ENCODE measurements at regions not wholly inside any gene's neighbourhood (a gene's known extent, or its start where the extent isn't known, plus 50 kb on each side); places are given as distances from the start of the nearest gene placed in this dataset.
"Not testable (repeated sequence)": the region's sequence is repeated elsewhere in the genome, so short reads cannot be mapped to it uniquely, and the experiment has no call there.

DNA sequence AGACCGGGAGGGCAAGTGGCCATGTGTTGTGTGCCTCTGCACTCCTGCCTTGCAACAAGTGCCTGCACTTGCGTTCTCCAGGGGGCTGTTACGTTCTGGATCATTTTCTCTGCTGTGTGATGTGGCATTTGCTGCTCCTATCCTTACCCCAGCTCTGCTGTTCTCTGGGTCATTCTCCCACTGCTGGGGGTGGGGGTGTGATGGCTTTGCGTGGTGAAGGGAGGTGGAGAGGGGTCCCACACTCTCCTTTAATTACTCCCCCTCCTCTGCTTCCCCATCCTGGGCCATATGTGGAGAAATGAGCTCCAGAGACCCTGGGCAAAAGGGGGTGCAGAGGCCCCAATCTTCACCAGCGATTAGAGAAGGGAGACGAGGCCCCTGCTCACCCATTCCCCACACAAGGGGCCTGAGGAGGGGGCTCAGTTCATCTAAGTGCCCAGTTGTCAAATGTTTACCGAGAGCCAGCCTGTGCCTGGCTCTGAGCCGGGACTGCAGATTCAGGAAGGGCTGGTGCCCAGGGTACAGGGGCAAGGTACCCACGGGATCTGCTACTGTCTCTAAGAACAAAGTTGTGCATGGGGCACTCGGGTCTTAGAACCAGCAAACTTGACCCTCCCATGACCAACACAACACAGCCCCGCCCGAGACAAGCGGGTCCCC is 355.4 kb downstream of the PTPRU start:
- H3K36me3 ChIP-seq = no peaks in the 10 kb centered on the region
- no peak for TF ChIP-seq POLR2A (IDR thresholded peaks at IDR 0.05)
- TF ChIP-seq, protein P1, sequence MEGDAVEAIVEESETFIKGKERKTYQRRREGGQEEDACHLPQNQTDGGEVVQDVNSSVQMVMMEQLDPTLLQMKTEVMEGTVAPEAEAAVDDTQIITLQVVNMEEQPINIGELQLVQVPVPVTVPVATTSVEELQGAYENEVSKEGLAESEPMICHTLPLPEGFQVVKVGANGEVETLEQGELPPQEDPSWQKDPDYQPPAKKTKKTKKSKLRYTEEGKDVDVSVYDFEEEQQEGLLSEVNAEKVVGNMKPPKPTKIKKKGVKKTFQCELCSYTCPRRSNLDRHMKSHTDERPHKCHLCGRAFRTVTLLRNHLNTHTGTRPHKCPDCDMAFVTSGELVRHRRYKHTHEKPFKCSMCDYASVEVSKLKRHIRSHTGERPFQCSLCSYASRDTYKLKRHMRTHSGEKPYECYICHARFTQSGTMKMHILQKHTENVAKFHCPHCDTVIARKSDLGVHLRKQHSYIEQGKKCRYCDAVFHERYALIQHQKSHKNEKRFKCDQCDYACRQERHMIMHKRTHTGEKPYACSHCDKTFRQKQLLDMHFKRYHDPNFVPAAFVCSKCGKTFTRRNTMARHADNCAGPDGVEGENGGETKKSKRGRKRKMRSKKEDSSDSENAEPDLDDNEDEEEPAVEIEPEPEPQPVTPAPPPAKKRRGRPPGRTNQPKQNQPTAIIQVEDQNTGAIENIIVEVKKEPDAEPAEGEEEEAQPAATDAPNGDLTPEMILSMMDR (IDR thresholded peaks at IDR 0.05) = no peak
- TF ChIP-seq POLR2AphosphoS5 (IDR thresholded peaks at IDR 0.05) = no peak
- no peak for DNase-seq (ENCODE audit: low spot score in 2 of 2)
- no peaks in the 10 kb centered on the region for H3K9me3 ChIP-seq
- no peak overlapping the region for H3K4me3 ChIP-seq
- no peaks in the 10 kb centered on the region for H3K4me1 ChIP-seq
- intact Hi-C loops (cut with DNase I; ENCODE audit: low total_unique reads) = no loop called here
- no peak overlapping the region for H3K27ac ChIP-seq
- no peaks in the 10 kb centered on the region for H3K27me3 ChIP-seq

DNA sequence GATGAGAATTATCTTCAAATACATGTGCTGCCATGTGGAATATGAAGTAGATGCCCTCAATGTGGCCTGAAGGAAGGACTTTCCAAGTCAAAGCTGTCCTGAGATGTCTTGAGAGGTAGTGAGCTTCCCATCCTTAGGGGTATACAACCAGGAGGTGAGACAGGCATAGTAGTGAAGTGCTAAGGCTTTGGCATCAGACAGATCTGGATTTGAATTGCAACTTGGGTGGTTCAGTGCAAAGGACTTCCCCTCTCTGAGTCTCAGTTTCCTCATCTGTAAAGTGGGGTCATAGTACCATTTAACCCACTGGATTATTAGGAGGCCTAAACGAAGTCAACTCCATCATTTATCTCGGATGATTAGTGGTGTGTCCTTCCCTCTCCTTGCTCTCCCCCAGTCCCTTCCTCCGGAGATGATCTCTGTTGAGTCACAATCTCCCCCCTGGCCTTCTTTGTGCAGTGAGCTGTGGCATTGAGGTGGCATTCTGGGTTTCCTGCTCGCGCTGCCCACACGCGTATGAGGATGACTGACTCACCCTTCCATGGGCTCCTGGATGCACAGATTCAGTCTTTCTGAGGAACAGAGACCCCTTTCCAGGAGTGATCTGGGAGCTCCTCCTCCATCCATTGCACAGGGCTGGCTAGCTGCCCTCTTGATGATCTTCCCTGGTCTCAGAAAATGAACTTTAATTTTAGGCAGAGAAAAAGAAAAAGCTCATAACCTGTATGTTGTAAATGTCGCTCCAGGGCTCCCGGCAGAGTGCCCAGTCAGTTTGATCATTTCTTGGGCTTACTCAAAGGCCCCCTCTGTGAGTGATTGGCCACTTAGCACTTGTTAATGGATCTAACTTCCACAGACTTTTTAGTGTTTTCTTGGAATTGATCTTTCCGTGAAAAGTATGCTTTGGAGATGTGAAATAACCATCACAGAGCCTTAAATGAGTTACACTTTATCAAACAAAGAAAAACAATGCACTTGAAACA is 354.6 kb downstream of the PTPRU start:
- peaks cover 0 to 1% of the 10 kb centered on the region in 2 donors for H3K27me3 ChIP-seq

DNA sequence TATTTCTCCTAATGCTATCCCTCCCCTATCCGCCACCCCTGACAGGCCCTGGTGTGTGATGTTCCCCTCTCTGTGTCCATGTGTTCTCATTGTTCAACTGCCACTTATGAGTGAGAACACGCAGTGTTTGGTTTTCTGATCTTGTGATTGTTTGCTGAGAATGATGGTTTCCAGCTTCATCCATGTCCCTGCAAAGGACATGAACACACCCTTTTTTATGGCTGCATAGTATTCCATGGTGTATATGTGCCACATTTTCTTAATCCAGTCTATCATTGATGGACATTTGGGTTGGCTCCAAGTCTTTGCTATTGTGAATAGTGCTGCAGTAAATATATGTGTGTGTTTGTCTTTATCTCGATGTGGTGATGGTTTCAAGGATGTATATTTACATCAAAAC is 353.4 kb downstream of the PTPRU start:
- H3K36me3 ChIP-seq; H3K4me3 ChIP-seq; H3K4me1 ChIP-seq; intact Hi-C loops (cut with DNase I; ENCODE audit: low total_unique reads); DNase-seq (ENCODE audit: low spot score in 2 of 2); H3K27ac ChIP-seq; H3K27me3 ChIP-seq; H3K9me3 ChIP-seq: not testable (repeated sequence)

More for the DNA sequence above, 354.6 kb downstream of the PTPRU start:
- no peak for TF ChIP-seq POLR2A (IDR thresholded peaks at IDR 0.05)
- TF ChIP-seq POLR2AphosphoS5 (IDR thresholded peaks at IDR 0.05) = no peak
- TF ChIP-seq, protein P1 (IDR thresholded peaks at IDR 0.05) = no peak
- intact Hi-C loops (cut with DNase I; ENCODE audit: low total_unique reads) = no loop called here
- DNase-seq (ENCODE audit: low spot score in 2 of 2) = no peak
- Histone ChIP-seq H3K9me3 (no peaks in the 10 kb centered on the region), H3K36me3 (no peaks in the 10 kb centered on the region), H3K4me1 (no peaks in the 10 kb centered on the region), H3K4me3 (no peak overlapping the region), H3K27ac (no peak overlapping the region)

DNA sequence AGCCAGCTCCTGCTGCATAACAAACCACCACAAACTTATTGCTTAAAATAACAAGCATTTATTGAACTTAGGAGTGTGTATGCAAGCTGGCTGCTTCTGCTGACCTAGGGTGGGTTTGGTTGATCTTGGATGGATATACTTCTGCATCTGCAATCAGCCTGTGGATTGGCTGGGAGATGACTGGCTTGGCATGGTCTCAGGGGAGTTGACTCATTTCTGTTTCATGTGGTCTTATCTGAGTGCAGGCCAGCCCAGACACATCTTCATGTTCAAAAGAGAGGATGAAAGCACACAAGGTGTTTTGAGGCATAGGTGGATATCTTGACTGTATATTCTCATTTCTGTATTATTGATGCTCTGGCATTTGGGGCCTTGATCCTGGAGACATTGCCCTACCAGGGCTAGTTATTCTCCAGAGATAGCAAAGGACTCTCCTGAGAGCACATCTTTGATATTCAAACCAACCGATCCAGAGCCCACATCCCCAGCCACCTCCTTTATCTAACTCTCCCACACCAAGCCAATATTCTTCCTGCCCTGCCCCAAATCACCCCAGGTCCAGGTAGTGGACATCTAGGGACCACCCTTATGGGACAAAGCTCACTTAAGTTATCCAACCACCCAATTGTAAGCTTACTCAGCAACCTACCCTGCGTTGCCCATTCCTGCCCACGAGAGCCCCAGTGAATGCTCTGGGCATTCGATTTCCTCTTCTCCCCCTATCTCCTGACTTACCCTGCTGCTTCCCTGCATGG is 350.8 kb downstream of the PTPRU start:
- intact Hi-C loops (cut with DNase I; ENCODE audit: low total_unique reads) = no loop called here
- Histone ChIP-seq H3K9me3 (no peaks in the 10 kb centered on the region), H3K36me3 (no peaks in the 10 kb centered on the region), H3K4me3 (no peak overlapping the region), H3K27me3 (peaks cover 0 to 12% of the 10 kb centered on the region in 2 donors), H3K27ac (no peak overlapping the region), H3K4me1 (no peaks in the 10 kb centered on the region)
- TF ChIP-seq, protein P1 (IDR thresholded peaks at IDR 0.05) = no peak
- no peak for TF ChIP-seq POLR2AphosphoS5 (IDR thresholded peaks at IDR 0.05)
- DNase-seq (ENCODE audit: low spot score in 2 of 2) = no peak

DNA sequence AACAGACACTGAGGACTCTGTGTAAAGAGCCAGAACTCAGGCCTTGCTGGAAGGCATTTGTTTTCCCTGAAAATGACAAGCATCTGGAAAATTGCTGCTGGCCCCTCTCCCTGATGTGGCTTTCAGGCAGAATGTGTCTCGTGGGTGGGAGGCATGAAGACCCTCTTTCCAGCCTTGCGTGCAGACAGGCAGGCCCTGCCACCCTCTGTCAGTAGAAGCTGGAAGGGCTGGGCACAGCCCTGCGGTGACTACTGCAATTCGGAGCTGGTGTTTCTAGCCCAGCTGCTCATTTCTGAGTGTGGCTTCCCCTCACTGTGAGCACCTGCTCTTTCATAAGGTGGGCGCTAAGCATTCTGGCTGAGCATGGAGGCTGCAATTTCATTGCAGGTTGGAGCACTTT is 349.9 kb downstream of the PTPRU start:
- H3K9me3 ChIP-seq = no peaks in the 10 kb centered on the region
- intact Hi-C loops (cut with DNase I; ENCODE audit: low total_unique reads) = no loop called here
- peaks cover 0 to 14% of the 10 kb centered on the region in 2 donors for H3K27me3 ChIP-seq
- DNase-seq (ENCODE audit: low spot score in 2 of 2) = no peak
- H3K4me1 ChIP-seq = no peaks in the 10 kb centered on the region
- TF ChIP-seq POLR2A (IDR thresholded peaks at IDR 0.05) (no peak), POLR2AphosphoS5 (IDR thresholded peaks at IDR 0.05) (no peak)
- TF ChIP-seq, protein P1 (IDR thresholded peaks at IDR 0.05) = no peak
- H3K36me3 ChIP-seq = no peaks in the 10 kb centered on the region
- no peak overlapping the region for H3K27ac ChIP-seq
- H3K4me3 ChIP-seq = no peak overlapping the region
